A673 (cell line): ENCODE measurements at regions not wholly inside any gene's neighbourhood (a gene's known extent, or its start where the extent isn't known, plus 50 kb on each side); places are given as distances from the start of the nearest gene placed in this dataset.

ENCODE experiments used
- BruUV-seq: library from RNA; stranded (reverse); fragments of 400-500 nt; replicated peaks from 2 replicates; lab custom pipeline; 2021; lab: Mats Ljungman, UMichigan
- CTCF ChIA-PET: fragments of 300-600 bp; sonication (Branson Sonifier 250); formaldehyde crosslinking; loops from one replicate; lab custom pipeline; 2022; ENCODE audit warnings: antibody characterized with exemption; lab: Charles Lee
- POLR2A ChIA-PET: fragments of 300-600 bp; sonication (Branson Sonifier 250); formaldehyde crosslinking; loops from one replicate; lab custom pipeline; 2022; ENCODE audit warnings: antibody characterized with exemption; ENCODE audit not compliant: low non-redundant PET; lab: Charles Lee
- DNase-seq: peaks from one replicate; pipeline ENCODE4 v3.0.0-alpha.2; 2015; ENCODE audit warnings: low spot score
- H3K27ac ChIP-seq: fragments of 200-600 bp; sonication (generic); 2 replicates; pipeline ENCODE4 v1.5.1; 2016; ENCODE audit warnings: mixed run types, low read depth, mild to moderate bottlenecking, mixed read lengths, antibody characterized with exemption, low read length; ENCODE audit not compliant: poor library complexity, severe bottlenecking
- H3K27me3 ChIP-seq: fragments of 200-600 bp; sonication (generic); replicated peaks from 2 replicates; pipeline ENCODE4 v1.6.1; 2017; ENCODE audit warnings: mixed run types, low read depth, mild to moderate bottlenecking, mixed read lengths, antibody characterized with exemption, low read length; ENCODE audit not compliant: insufficient read depth, poor library complexity
- H3K36me3 ChIP-seq: fragments of 200-600 bp; sonication (generic); 2 replicates; pipeline ENCODE4 v1.6.1; 2016; ENCODE audit warnings: mixed run types, mild to moderate bottlenecking, mixed read lengths, antibody characterized with exemption, low read length; ENCODE audit not compliant: insufficient read depth, poor library complexity, severe bottlenecking
- H3K4me1 ChIP-seq: fragments of 200-600 bp; sonication (generic); 2 replicates; pipeline ENCODE4 v1.6.1; 2017; ENCODE audit warnings: mixed run types, mild to moderate bottlenecking, mixed read lengths, antibody characterized with exemption, low read length; ENCODE audit not compliant: insufficient read depth, poor library complexity, severe bottlenecking
- H3K4me3 ChIP-seq: fragments of 200-600 bp; sonication (generic); 2 replicates; pipeline ENCODE4 v1.5.1; 2016; ENCODE audit warnings: low read depth, mixed run types, mild to moderate bottlenecking, mixed read lengths, low read length; ENCODE audit not compliant: poor library complexity, severe bottlenecking
- H3K9me3 ChIP-seq: fragments of 200-600 bp; sonication (generic); 2 replicates; pipeline ENCODE4 v1.6.1; 2016; ENCODE audit warnings: mixed run types, low read depth, mild to moderate bottlenecking, mixed read lengths, antibody characterized with exemption, low read length; ENCODE audit not compliant: poor library complexity, severe bottlenecking
- CTCF ChIP-seq: fragments of 300-800, 200-600 bp; sonication (generic); conservative IDR thresholded peaks from 2 replicates; pipeline ENCODE4 v1.5.1; 2017; ENCODE audit warnings: low read depth, mild to moderate bottlenecking, antibody characterized with exemption, low read length, moderate library complexity, mixed read lengths
- EZH2 ChIP-seq: fragments of 200-600 bp; sonication (generic); IDR thresholded peaks from 2 replicates; pipeline ENCODE4 v1.6.1; 2017; ENCODE audit warnings: borderline replicate concordance, low read depth, mild to moderate bottlenecking, mixed read lengths, antibody characterized with exemption, low read length; ENCODE audit not compliant: poor library complexity, severe bottlenecking
- intact Hi-C: fragments of 100-400 bp; cut with micrococcal nuclease; formaldehyde crosslinking; loops from one replicate; pipeline ENCODE4 v1.10.0; 2022; ENCODE audit not compliant: unreplicated experiment

- intact Hi-C loops: no loop called here
- peak; percentile 27 for DNase-seq
- TF ChIP-seq CTCF (no peak), EZH2 (no peak)
- ChIA-PET CTCF (no interaction called here), POLR2A (no interaction called here)
- no TSS peak for BruUV-seq
- H3K27me3 ChIP-seq: no peaks in the 10 kb centered on the region
- no peak overlapping the region for H3K27ac ChIP-seq
- no peak overlapping the region for H3K4me3 ChIP-seq
- no peaks in the 10 kb centered on the region for H3K9me3 ChIP-seq
- peaks cover 9% of the 10 kb centered on the region for H3K4me1 ChIP-seq
- H3K36me3 ChIP-seq: no peaks in the 10 kb centered on the region
These were observed 56.2 kb upstream of the ZSWIM6 start for GRCh38 chr5:61275841-61276240.

- peak overlapping the region; percentile 18 for H3K27ac ChIP-seq
- no TSS peak for BruUV-seq
- peak; percentile 44 for DNase-seq
- H3K9me3 ChIP-seq: no peaks in the 10 kb centered on the region
- peaks cover 16% of the 10 kb centered on the region for H3K4me1 ChIP-seq
- H3K27me3 ChIP-seq: no peaks in the 10 kb centered on the region
- no peak overlapping the region for H3K4me3 ChIP-seq
- TF ChIP-seq CTCF: peak; percentile 46
- TF ChIP-seq EZH2: no peak
- intact Hi-C loops: no loop called here
- ChIA-PET POLR2A (no interaction called here), CTCF (no interaction called here)
- no peaks in the 10 kb centered on the region for H3K36me3 ChIP-seq
These were observed 54.9 kb upstream of the ZSWIM6 start for GRCh38 chr5:61277190-61277589.

- no TSS peak for BruUV-seq
- no peak overlapping the region for H3K27ac ChIP-seq
- intact Hi-C loops: no loop called here
These were observed 54.3 kb upstream of the ZSWIM6 start for GRCh38 chr5:61277781-61278180.

More at GRCh38 chr5:61277781-61278180, 54.3 kb upstream of the ZSWIM6 start:
- CTCF ChIA-PET: no interaction called here
- H3K27me3 ChIP-seq: no peaks in the 10 kb centered on the region
- H3K9me3 ChIP-seq: no peaks in the 10 kb centered on the region
- DNase-seq: no peak
- TF ChIP-seq CTCF (no peak), EZH2 (no peak)
- no peak overlapping the region for H3K4me3 ChIP-seq
- no peaks in the 10 kb centered on the region for H3K36me3 ChIP-seq
- POLR2A ChIA-PET: no interaction called here
- H3K4me1 ChIP-seq: peaks cover 16% of the 10 kb centered on the region
